GM06990 (cell line): ENCODE measurements at regions not wholly inside any gene's neighbourhood (a gene's known extent, or its start where the extent isn't known, plus 50 kb on each side); places are given as distances from the start of the nearest gene placed in this dataset.

Source experiments
- DNase-seq: peaks from one replicate; pipeline ENCODE4 v3.0.0-alpha.2; 2011; ENCODE audit not compliant: insufficient read length; ENCODE audit errors: extremely low read depth
- H3K27me3 ChIP-seq: replicated peaks from 2 replicates; pipeline ENCODE4 v1.6.0; 2011; ENCODE audit warnings: low read length; ENCODE audit not compliant: control insufficient read depth, insufficient read depth
- H3K36me3 ChIP-seq: 2 replicates; pipeline ENCODE4 v1.5.1; 2011; ENCODE audit warnings: low read length; ENCODE audit not compliant: control insufficient read depth, insufficient read depth
- H3K4me3 ChIP-seq: replicated peaks from 2 replicates; pipeline ENCODE4 v1.5.1; 2011; ENCODE audit warnings: low read depth, mild to moderate bottlenecking, control low read depth, low read length
- CTCF ChIP-seq: IDR thresholded peaks from 2 replicates; pipeline ENCODE4 v1.5.1; 2011; ENCODE audit warnings: low read length, control low read depth, mild to moderate bottlenecking, inconsistent platforms; ENCODE audit not compliant: insufficient read depth, poor library complexity, severe bottlenecking

- no peaks in the 10 kb centered on the region for H3K36me3 ChIP-seq
- H3K4me3 ChIP-seq = no peak overlapping the region
- H3K27me3 ChIP-seq = no peaks in the 10 kb centered on the region
- no peak for DNase-seq
- no peak for TF ChIP-seq CTCF
Measured at GRCh38 chr6:90356012-90356421, 59.4 kb upstream of the BACH2 start.

- H3K27me3 ChIP-seq = no peaks in the 10 kb centered on the region
- no peaks in the 10 kb centered on the region for H3K36me3 ChIP-seq
- no peak for TF ChIP-seq CTCF
- DNase-seq = no peak
- H3K4me3 ChIP-seq = no peak overlapping the region
Measured at GRCh38 chr6:90354961-90355360, 58.3 kb upstream of the BACH2 start.

GRCh38 chr6:90351696-90352095, 55.1 kb upstream of the BACH2 start:
- TF ChIP-seq CTCF = no peak
- H3K36me3 ChIP-seq = no peaks in the 10 kb centered on the region
- no peak overlapping the region for H3K4me3 ChIP-seq
- no peak for DNase-seq
- no peaks in the 10 kb centered on the region; the same call in 1 of the 2 replicates for H3K27me3 ChIP-seq

- Histone ChIP-seq H3K36me3 (no peaks in the 10 kb centered on the region), H3K27me3 (no peaks in the 10 kb centered on the region; the same call in 1 of the 2 replicates), H3K4me3 (no peak overlapping the region)
- no peak for DNase-seq
- no peak for TF ChIP-seq CTCF
Measured at GRCh38 chr6:90350689-90351554, 54.3 kb upstream of the BACH2 start.

DNA sequence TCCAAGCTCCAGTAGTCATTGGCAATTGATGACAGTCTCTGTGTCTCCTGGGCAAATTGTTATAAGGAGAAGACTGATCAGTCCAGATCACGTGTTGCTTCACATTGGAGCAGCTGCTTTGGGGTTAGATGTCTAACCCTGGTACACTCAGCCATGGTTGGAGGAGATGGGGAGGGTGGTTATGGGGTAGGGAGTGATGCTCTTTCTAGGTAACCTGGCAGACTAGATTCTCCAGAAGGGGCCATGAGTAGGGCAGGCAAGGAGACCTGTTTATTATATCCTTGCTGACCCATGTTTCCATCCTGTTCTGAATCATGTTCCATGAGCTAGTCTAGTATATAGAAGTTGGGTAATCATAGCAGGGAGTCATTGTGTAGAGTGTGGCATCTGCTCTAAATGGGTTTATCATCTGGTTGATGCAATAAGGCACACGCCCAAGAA, 50.8 kb upstream of the BACH2 start:
- no peaks in the 10 kb centered on the region; the same call in 1 of the 2 replicates for H3K27me3 ChIP-seq
- H3K36me3 ChIP-seq = no peaks in the 10 kb centered on the region
- H3K4me3 ChIP-seq = no peak overlapping the region
- DNase-seq = no peak
- TF ChIP-seq CTCF = no peak

DNA sequence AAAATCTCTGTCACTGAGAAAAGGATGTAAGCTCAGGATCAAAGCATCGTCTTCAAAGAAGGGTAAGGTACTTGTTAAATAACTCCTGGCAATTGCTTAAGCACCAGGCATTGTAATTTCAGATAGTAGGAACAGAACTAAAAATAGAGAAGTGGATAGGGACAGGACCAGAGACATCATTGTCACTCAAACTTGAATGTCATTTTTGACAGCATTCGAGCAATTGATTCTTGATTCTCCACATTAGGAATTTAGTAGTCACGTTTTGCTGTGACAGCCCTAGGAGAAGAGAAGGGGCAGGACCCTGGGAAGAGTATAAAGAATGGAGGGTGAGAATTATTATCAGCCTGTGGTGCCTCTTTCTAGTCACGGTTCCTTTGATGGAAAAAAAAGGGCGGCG, 50.1 kb upstream of the BACH2 start:
- no peak for TF ChIP-seq CTCF

More for the DNA sequence above, 50.1 kb upstream of the BACH2 start:
- Histone ChIP-seq H3K36me3 (no peaks in the 10 kb centered on the region), H3K4me3 (no peak overlapping the region), H3K27me3 (no peaks in the 10 kb centered on the region; the same call in 1 of the 2 replicates)
- no peak for DNase-seq
